Prostate gland (tissue), 2 donors: ENCODE measurements at regions not wholly inside any gene's neighbourhood (a gene's known extent, or its start where the extent isn't known, plus 50 kb on each side); places are given as distances from the start of the nearest gene placed in this dataset.

Experiments used
- DNase-seq: peaks from one replicate; pipeline ENCODE4 v3.0.0-alpha.2; 2019; ENCODE audit warnings: low spot score
- H3K27ac ChIP-seq, 2 donors: fragments of 200-600 bp; sonication (generic); 2 replicates each; pipeline ENCODE4 v1.5.1; 2017 to 2019
- H3K27me3 ChIP-seq: fragments of 200-600 bp; sonication (generic); replicated peaks from 2 replicates; pipeline ENCODE4 v1.5.1; 2019; ENCODE audit not compliant: insufficient read depth
- H3K36me3 ChIP-seq, 2 donors: fragments of 200-600 bp; sonication (generic); 1 replicate in 1 of 2; 2 replicates in 1 of 2; pipeline versions ENCODE4 v1.5.1 to v1.8.1; 2017 to 2019
- H3K4me1 ChIP-seq: fragments of 200-600 bp; sonication (generic); replicated peaks from 2 replicates; pipeline ENCODE4 v1.5.1; 2019
- H3K4me3 ChIP-seq, 2 donors: fragments of 200-600 bp; sonication (generic); 2 replicates each; pipeline ENCODE4 v1.5.1; 2017 to 2019
- H3K9me3 ChIP-seq: fragments of 200-600 bp; sonication (generic); 2 replicates; pipeline ENCODE4 v1.5.1; 2017
- CTCF ChIP-seq, 4 experiments: fragments of 200-600 bp in 2 of 4; fragments of 450-650 bp in 2 of 4; sonication (generic) in 2 of 4; IDR thresholded peaks; 1 replicate in 3 of 4; 2 replicates in 1 of 4; pipeline ENCODE4 v1.5.1; 2016 to 2019; ENCODE audit warnings: antibody characterized with exemption in 4 of 4, mild to moderate bottlenecking in 2 of 4, moderate library complexity in 2 of 4
- POLR2A ChIP-seq: fragments of 450-650 bp; IDR thresholded peaks from one replicate; pipeline ENCODE4 v1.6.1; 2016; ENCODE audit warnings: antibody characterized with exemption, mild to moderate bottlenecking
- POLR2AphosphoS5 ChIP-seq: sonication (generic); formaldehyde crosslinking; IDR thresholded peaks from one replicate; pipeline ENCODE4 v1.6.1; 2017; ENCODE audit warnings: antibody characterized with exemption
- WGBS: methylation state at CpG from one replicate; pipeline ENCODE4 v1.1.5; 2018; 5-methylcytosine and 5-hydroxymethylcytosine counted together
- intact Hi-C: fragments of 100-400 bp; cut with DNase I; formaldehyde crosslinking; loops from one replicate; pipeline ENCODE4 v1.14.2; 2022

- no peak overlapping the region for H3K4me3 ChIP-seq
- no peak for TF ChIP-seq POLR2AphosphoS5
- no peak for TF ChIP-seq POLR2A
- no peak for TF ChIP-seq CTCF (IDR thresholded peaks at IDR 0.05)
- H3K4me1 ChIP-seq = no peaks in the 10 kb centered on the region
- no peaks in the 10 kb centered on the region for H3K36me3 ChIP-seq
- no peak for DNase-seq
- WGBS = 96% methylated on average over 20 of the region's 20 CpGs
- H3K9me3 ChIP-seq = no peaks in the 10 kb centered on the region
- H3K27me3 ChIP-seq = no peaks in the 10 kb centered on the region
- intact Hi-C loops = no loop called here
- no peak overlapping the region for H3K27ac ChIP-seq
Measured at GRCh38 chr18:78792736-78793135, 186.9 kb upstream of the SALL3 start.

GRCh38 chr18:78793313-78794070, 186.1 kb upstream of the SALL3 start:
- no peaks in the 10 kb centered on the region for H3K36me3 ChIP-seq
- no peaks in the 10 kb centered on the region for H3K27me3 ChIP-seq
- no peak overlapping the region for H3K4me3 ChIP-seq
- no peak overlapping the region for H3K27ac ChIP-seq
- WGBS = 84% methylated on average over 19 of the region's 19 CpGs
- DNase-seq = no peak
- H3K4me1 ChIP-seq = no peaks in the 10 kb centered on the region
- intact Hi-C loops = no loop called here
- TF ChIP-seq POLR2A (no peak), POLR2AphosphoS5 (no peak), CTCF (IDR thresholded peaks at IDR 0.05) (no peak)
- H3K9me3 ChIP-seq = no peaks in the 10 kb centered on the region

- no peaks in the 10 kb centered on the region for H3K36me3 ChIP-seq
- H3K4me1 ChIP-seq = no peaks in the 10 kb centered on the region
- intact Hi-C loops = no loop called here
- no peak overlapping the region for H3K4me3 ChIP-seq
- 72% methylated on average over 7 of the region's 7 CpGs for WGBS
- H3K9me3 ChIP-seq = no peaks in the 10 kb centered on the region
- no peak overlapping the region for H3K27ac ChIP-seq
- H3K27me3 ChIP-seq = no peaks in the 10 kb centered on the region
- no peak for DNase-seq
- TF ChIP-seq CTCF (IDR thresholded peaks at IDR 0.05) = no peak
- no peak for TF ChIP-seq POLR2AphosphoS5
- no peak for TF ChIP-seq POLR2A
Measured at GRCh38 chr18:78794071-78794430, 185.6 kb upstream of the SALL3 start.

- H3K27ac ChIP-seq = no peak overlapping the region
- no peaks in the 10 kb centered on the region for H3K9me3 ChIP-seq
- H3K4me1 ChIP-seq = no peaks in the 10 kb centered on the region
- H3K4me3 ChIP-seq = no peak overlapping the region
- H3K36me3 ChIP-seq = no peaks in the 10 kb centered on the region
- intact Hi-C loops = no loop called here
- 93% methylated on average over 67 of the region's 67 CpGs for WGBS
- DNase-seq = no peak
- no peaks in the 10 kb centered on the region for H3K27me3 ChIP-seq
- no peak for TF ChIP-seq POLR2A
- no peak for TF ChIP-seq POLR2AphosphoS5
- no peak for TF ChIP-seq CTCF (IDR thresholded peaks at IDR 0.05)
Measured at GRCh38 chr18:78796693-78797455, 182.7 kb upstream of the SALL3 start.

- Histone ChIP-seq H3K27me3 (no peaks in the 10 kb centered on the region), H3K36me3 (no peaks in the 10 kb centered on the region), H3K4me1 (no peaks in the 10 kb centered on the region), H3K9me3 (no peaks in the 10 kb centered on the region), H3K4me3 (no peak overlapping the region), H3K27ac (no peak overlapping the region)
- DNase-seq = no peak
- intact Hi-C loops = no loop called here
- 93% methylated on average over 11 of the region's 11 CpGs for WGBS
- no peak for TF ChIP-seq POLR2A
- TF ChIP-seq POLR2AphosphoS5 = no peak
- no peak for TF ChIP-seq CTCF (IDR thresholded peaks at IDR 0.05)
Measured at GRCh38 chr18:78797499-78797898, 182.1 kb upstream of the SALL3 start.
